Left colon (tissue), 2 donors: ENCODE measurements at regions not wholly inside any gene's neighbourhood (a gene's known extent, or its start where the extent isn't known, plus 50 kb on each side); places are given as distances from the start of the nearest gene placed in this dataset.

Experiments
- ATAC-seq: fragments of 200-7000 bp; cut with Tn5 transposase; one replicate; pipeline ENCODE4 v1.9.1; 2020; ENCODE audit warnings: mild to moderate bottlenecking, moderate library complexity
- DNase-seq, 2 donors: peaks; one replicate each; pipeline ENCODE4 v3.0.0-alpha.2; 2020
- intact Hi-C, 2 donors: fragments of 100-400 bp; cut with DNase I in 1 of 2; cut with micrococcal nuclease in 1 of 2; formaldehyde crosslinking; loops; one replicate each; pipeline versions ENCODE4 v1.11.2 to v1.14.0; 2022; cut with DNase I, micrococcal nuclease
- donor health status: DM: no; HTN: no; CAD: no.
- donor health status: DM: yes; HTN: yes; CAD: no.

- intact Hi-C loops: no loop called here
- DNase-seq (no peak), ATAC-seq (no peak)
These were observed 447.5 kb upstream of the SLC14A2 start for GRCh38 chr18:45167631-45168280.

GRCh38 chr18:45168866-45169600, 446.2 kb upstream of the SLC14A2 start:
- intact Hi-C loops: no loop called here
- ATAC-seq (no peak), DNase-seq (no peak)

GRCh38 chr18:45169610-45170009, 445.7 kb upstream of the SLC14A2 start:
- DNase-seq (no peak), ATAC-seq (no peak)
- intact Hi-C loops: no loop called here

- ATAC-seq: no peak
- intact Hi-C loops: no loop called here
- DNase-seq: no peak
These were observed 443.5 kb upstream of the SLC14A2 start for GRCh38 chr18:45171679-45172191.

DNA sequence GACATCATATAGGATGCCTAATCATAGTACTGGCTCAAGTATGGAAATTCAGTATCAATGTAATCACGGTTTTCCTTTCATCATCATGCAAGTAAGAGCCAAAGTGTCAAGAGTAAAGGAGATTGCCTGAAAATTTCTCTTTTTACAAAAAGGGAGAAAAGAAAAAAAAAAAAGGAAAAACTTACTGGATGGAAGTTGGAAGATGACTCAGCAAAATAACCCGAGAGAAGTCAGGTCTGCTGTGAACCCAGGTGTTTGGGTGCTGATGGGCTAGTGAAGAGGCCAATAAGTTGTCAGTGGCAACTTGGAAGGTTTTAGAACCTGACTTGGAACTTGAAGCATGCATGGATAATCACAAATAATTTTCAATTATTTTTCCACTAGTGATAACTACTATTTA, 441.9 kb upstream of the SLC14A2 start:
- ATAC-seq (no peak), DNase-seq (no peak)
- intact Hi-C loops: no loop called here

DNA sequence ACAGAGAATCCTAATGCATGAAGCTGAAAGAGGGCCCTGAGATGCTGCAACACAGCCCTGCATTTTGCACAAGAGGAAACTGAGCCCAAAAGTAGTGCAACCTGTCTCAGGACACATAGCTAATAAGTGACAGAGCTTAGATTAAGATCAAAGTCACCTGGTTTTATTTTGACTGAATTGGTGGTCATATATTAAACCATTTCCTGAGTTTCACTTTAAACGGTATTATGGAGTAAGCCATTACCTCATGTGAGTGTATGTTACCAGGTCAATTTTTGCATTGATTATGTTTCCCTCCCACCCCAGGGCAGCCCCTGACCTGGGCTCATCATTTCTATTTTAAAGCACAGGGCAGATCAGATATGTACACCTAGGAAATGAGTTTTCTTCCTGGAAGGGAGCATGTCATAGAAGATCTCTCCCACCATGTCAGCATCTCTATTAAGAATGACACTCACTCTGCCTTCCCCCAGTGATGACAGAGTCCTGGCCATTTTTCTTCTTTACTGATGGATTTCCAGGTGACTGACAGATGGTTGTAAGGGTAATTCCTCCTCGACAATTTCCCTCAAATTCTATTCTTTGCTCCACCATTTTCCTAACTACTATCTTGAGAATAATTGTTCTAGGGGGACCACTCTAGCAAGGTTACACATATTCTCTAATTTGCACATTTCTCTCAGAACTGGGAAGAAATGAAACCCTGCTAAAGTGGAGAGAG, 441.3 kb upstream of the SLC14A2 start:
- DNase-seq (no peak), ATAC-seq (peak; percentile 85)
- intact Hi-C loops: no loop called here

- ATAC-seq: peak; percentile 44
- DNase-seq: no peak
- intact Hi-C loops: no loop called here
These were observed 440.6 kb upstream of the SLC14A2 start for GRCh38 chr18:45174629-45175136.

DNA sequence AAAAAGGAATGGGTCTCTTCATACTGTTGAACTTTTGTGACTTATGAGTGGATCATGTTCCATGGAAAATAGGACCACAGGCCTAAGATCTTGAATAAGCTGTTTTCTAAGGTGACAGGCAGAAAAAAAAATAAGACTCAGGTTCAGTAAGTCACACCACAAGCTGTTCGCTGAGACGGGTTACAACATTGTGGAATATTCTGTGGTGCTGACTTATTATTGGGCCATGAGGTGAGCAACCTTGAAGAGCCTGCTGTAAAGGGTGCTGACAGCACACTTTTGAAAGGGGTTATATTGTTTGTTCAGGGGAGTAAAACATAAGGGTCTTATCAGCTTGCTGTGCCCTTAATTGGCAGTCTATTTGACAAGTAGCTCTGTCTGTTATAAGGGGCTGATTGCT, 439.8 kb upstream of the SLC14A2 start:
- ATAC-seq (no peak), DNase-seq (no peak)
- intact Hi-C loops: no loop called here

GRCh38 chr18:45186832-45187231, 428.4 kb upstream of the SLC14A2 start:
- intact Hi-C loops: no loop called here
- DNase-seq (no peak), ATAC-seq (no peak)

DNA sequence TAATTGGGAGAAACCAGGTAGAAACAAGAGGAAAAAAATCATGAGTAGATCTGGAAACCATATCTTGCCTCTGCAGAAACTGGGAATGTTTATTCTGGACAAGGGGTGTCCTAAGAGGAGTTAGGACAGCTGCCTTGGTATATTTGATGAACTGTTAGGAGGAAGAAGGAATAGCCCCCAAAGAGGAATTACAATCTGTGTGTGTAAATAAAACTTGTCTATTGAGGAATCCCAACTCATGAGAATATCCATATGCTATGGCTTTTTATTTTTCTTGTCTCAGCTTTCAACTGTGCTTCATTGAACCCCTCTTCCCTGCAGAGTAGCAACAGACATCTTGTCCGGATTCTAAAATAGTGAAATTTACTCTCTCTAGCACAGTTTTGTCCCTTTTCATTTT, 423.5 kb upstream of the SLC14A2 start:
- intact Hi-C loops: no loop called here
- DNase-seq: no peak
- ATAC-seq: no peak

DNA sequence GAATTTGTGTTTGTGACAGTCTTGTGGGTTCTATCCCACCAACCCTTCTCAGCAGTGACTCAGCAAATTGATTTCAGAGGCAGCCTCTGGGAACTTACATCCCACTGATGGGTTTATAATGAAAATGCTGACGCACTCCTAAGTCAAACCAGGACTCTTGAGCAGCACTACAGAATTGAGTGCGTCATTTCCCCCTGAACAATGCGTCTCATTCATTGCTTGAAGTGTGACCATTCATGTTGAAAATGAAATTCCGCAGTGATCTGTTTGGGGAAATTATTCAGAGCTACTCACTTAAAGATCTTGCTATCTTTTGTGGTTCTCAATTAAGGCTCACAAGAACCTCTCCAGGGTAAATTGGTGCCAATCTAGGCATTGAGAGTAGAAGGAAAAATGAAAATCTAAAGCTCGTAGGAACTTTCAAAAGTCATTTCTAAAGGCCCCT, 417.7 kb upstream of the SLC14A2 start:
- intact Hi-C loops: no loop called here
- DNase-seq (no peak), ATAC-seq (no peak)

DNA sequence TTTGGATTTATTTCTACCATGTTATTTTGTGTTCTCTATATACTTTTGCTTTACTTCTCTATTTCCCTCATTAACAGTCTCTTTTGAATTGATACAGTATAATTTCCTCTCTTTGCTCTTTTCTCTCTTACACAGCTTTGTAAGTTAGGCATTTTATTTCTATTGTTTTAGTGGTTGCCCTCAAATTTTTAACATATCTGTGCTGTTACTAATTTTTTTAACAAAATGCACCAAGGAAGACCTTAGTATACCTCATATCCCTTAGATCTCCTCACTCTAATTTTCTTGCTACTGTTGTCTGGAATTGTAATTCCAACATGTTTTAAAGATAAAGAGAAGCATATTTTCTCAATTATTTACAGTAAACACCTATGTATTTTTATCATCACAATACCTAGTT, 416.8 kb upstream of the SLC14A2 start:
- intact Hi-C loops: no loop called here
- ATAC-seq (no peak), DNase-seq (no peak)

GRCh38 chr18:45201029-45201428, 414.2 kb upstream of the SLC14A2 start:
- intact Hi-C loops: no loop called here
- ATAC-seq: no peak
- no peak for DNase-seq

GRCh38 chr18:45201489-45201888, 413.8 kb upstream of the SLC14A2 start:
- DNase-seq: no peak
- ATAC-seq: no peak
- intact Hi-C loops: no loop called here

DNA sequence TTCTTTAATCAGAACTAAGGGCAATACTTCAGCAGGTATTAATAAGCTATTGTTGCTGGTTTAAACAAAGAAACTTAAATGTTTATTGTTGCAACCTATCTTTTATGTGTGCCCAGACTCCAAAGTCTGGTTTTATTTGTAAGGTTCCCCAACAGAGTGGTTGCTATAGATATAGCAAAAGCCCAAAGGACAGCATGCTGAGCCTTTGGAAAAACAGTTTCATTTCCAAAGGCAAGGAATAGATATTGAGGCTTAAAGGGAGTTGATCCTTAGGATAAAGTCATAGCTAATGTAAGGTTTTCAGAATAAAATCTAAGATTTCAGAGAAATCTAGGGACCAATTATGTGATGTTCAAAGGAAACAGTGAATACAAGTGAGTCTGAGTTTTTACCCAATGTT, 413.2 kb upstream of the SLC14A2 start:
- ATAC-seq (no peak), DNase-seq (no peak)
- intact Hi-C loops: no loop called here

GRCh38 chr18:45203677-45204076, 411.6 kb upstream of the SLC14A2 start:
- intact Hi-C loops: no loop called here
- DNase-seq (no peak), ATAC-seq (no peak)

DNA sequence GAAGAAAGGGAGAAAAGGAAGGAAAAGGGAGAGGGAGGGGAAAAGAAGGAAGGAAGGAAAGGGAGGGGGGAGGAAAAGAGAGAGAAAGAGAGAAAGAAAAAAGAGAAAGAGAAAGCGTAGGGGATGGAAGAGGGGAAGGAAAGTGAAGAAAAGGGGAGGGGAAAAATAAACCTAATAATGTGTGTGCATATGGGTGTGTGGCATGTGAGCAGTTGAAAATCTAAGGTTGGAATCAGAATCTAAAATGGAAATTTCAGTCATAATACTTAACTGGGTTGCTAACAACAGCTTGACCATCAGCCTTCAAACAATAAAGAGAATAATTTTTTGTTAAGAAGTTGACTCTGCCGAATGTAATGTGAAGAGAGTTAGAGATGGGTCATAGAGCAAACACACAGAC, 407.9 kb upstream of the SLC14A2 start:
- intact Hi-C loops: no loop called here
- DNase-seq: no peak

DNA sequence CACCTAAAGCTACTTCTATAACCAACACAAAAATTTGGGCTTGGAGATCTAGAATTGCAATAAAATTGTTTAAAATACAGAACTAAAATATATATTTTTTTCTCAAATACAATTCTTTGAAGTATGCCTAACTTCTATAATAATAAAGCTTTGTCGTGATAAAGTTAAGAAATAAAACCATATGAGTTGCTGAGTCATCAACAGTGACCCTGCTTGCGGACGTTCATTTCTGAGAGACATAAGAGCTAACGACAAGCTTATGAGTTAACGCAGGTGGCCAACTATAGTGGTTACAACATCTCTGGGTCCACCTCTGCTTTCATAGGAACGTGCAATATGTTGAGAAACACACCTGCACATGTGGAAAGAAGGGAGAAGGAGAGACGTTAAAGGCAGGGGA, 407.1 kb upstream of the SLC14A2 start:
- no peak for ATAC-seq
- no peak for DNase-seq
- intact Hi-C loops: no loop called here

More for the DNA sequence above, 407.9 kb upstream of the SLC14A2 start:
- ATAC-seq: no peak

DNA sequence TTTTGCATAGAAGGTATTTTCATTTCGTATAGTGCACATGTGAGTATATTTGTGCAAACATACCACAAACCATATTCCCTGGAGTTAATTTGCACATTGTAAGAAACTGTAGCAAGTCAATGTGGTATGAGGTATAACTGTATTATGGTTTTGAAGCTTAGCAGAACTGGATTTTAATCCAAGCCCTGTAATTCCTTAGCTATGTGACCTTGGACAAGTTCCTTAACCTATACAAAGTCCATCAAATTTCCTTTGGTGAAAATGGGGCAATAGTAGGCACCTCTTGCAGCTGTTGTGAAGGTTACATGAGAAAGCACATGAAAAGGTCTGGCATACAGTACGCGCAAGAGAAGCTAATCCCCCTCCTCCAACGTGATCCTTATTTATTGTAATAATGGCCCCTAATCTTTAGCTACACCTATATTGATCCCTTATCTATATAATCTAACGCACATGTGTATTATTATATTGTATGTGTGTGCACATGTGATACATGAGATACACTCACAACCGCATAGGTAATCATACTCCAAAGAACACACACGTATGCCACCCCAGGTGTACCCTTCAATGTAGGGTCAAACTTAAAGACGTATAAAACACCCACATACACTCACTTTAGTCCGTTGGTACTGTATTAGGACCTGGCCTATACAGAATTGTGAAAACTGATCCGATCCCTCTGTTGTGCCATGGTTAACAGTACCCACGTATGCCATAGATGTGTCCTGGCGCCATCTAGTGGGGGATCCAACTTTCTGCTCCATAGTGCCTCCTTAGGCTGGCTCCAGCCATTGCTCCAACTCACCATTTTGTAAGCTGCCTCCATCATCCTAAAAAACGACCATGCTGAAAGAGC, 402.9 kb upstream of the SLC14A2 start:
- DNase-seq: peak; percentile 73 to 90
- ATAC-seq: peak; percentile 99
- intact Hi-C loops: loop anchor here in 1 of 2 donors (5.0 kb wide), 1 partner anchor 535 kb away; no protein-coding TSS in a partner anchor
